Glutamatergic neuron (in vitro differentiated cells): ENCODE measurements at regions not wholly inside any gene's neighbourhood (a gene's known extent, or its start where the extent isn't known, plus 50 kb on each side); places are given as distances from the start of the nearest gene placed in this dataset.

Source experiments
- DNase-seq: peaks from one replicate; pipeline ENCODE4 v3.0.0; 2022
- H3K27ac Mint-ChIP-seq: one replicate; pipeline ENCODE4 v1.8.0; 2020; ENCODE audit warnings: mild to moderate bottlenecking, mixed read lengths, inconsistent platforms; ENCODE audit not compliant: unreplicated experiment
- H3K27me3 Mint-ChIP-seq: one replicate; pipeline ENCODE4 v1.8.0; 2020; ENCODE audit warnings: mild to moderate bottlenecking, moderate library complexity, mixed read lengths, inconsistent platforms; ENCODE audit not compliant: unreplicated experiment
- H3K36me3 Mint-ChIP-seq: one replicate; pipeline ENCODE4 v1.8.0; 2020; ENCODE audit warnings: mild to moderate bottlenecking, mixed read lengths, inconsistent platforms; ENCODE audit not compliant: unreplicated experiment
- H3K4me1 Mint-ChIP-seq: one replicate; pipeline ENCODE4 v1.8.0; 2020; ENCODE audit warnings: mild to moderate bottlenecking, low read depth, mixed read lengths, inconsistent platforms; ENCODE audit not compliant: unreplicated experiment
- H3K4me3 Mint-ChIP-seq: one replicate; pipeline ENCODE4 v1.8.0; 2020; ENCODE audit warnings: mild to moderate bottlenecking, mixed read lengths, inconsistent platforms; ENCODE audit not compliant: unreplicated experiment
- H3K9me3 Mint-ChIP-seq: one replicate; pipeline ENCODE4 v1.8.0; 2020; ENCODE audit warnings: mild to moderate bottlenecking, moderate library complexity, mixed read lengths, inconsistent platforms; ENCODE audit not compliant: unreplicated experiment
- TF ChIP-seq, protein P1 (sequence below): fragments of 200-600 bp; sonication (generic); IDR thresholded peaks from one replicate; pipeline ENCODE4 v1.5.0; 2021; ENCODE audit not compliant: partially characterized antibody, unreplicated experiment

DNA sequence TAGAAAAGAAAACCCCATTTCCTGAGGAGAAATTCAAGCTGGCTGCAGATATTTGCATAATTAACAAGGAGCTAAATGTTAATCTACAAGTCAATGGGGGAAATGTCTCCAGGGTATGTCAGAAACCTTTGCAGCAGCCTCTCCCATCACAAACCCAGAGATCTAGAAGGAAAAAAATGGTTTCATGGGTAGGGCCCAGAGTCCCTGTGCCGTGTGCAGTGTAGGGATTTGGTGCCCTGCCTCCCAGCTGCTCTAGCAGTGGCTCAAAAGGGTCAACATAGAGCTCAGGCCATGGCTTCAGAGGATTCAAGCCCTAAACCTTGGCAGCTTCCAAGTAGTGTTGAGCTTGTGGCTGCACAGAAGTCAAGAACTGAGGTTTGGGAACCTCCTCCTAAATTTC, 290.2 kb upstream of the TMEFF2 start:
- peaks cover 4% of the 10 kb centered on the region for H3K27me3 Mint-ChIP-seq
- TF ChIP-seq, protein P1, sequence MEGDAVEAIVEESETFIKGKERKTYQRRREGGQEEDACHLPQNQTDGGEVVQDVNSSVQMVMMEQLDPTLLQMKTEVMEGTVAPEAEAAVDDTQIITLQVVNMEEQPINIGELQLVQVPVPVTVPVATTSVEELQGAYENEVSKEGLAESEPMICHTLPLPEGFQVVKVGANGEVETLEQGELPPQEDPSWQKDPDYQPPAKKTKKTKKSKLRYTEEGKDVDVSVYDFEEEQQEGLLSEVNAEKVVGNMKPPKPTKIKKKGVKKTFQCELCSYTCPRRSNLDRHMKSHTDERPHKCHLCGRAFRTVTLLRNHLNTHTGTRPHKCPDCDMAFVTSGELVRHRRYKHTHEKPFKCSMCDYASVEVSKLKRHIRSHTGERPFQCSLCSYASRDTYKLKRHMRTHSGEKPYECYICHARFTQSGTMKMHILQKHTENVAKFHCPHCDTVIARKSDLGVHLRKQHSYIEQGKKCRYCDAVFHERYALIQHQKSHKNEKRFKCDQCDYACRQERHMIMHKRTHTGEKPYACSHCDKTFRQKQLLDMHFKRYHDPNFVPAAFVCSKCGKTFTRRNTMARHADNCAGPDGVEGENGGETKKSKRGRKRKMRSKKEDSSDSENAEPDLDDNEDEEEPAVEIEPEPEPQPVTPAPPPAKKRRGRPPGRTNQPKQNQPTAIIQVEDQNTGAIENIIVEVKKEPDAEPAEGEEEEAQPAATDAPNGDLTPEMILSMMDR: no peak
- no peak for DNase-seq
- no peak overlapping the region for H3K27ac Mint-ChIP-seq
- no peaks in the 10 kb centered on the region for H3K36me3 Mint-ChIP-seq
- no peaks in the 10 kb centered on the region for H3K4me1 Mint-ChIP-seq
- H3K4me3 Mint-ChIP-seq: no peak overlapping the region
- no peaks in the 10 kb centered on the region for H3K9me3 Mint-ChIP-seq

DNA sequence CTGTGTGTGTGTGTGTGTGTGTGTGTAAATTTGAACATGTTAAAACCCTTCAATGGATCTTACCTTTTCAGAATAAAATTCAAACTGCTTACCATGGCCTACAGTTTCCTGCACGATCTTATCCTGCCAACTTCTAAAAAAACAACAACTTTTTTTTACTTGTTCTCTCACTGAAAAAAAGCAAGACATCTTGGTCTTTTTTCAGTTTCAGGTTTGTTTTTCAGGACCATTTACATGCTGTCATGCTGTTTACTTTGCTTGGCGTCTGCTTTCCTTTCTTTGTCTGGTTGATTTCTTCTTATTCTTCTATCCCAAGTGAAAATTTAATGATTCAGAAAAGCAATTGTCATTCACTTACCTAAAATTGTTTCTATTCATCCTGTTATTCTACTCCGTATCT, 286.3 kb upstream of the TMEFF2 start:
- Mint-ChIP-seq H3K9me3 (no peaks in the 10 kb centered on the region), H3K4me3 (no peak overlapping the region), H3K27me3 (peaks cover 7% of the 10 kb centered on the region), H3K27ac (no peak overlapping the region), H3K4me1 (no peaks in the 10 kb centered on the region), H3K36me3 (no peaks in the 10 kb centered on the region)
- DNase-seq: no peak
- TF ChIP-seq, protein P1: no peak

DNA sequence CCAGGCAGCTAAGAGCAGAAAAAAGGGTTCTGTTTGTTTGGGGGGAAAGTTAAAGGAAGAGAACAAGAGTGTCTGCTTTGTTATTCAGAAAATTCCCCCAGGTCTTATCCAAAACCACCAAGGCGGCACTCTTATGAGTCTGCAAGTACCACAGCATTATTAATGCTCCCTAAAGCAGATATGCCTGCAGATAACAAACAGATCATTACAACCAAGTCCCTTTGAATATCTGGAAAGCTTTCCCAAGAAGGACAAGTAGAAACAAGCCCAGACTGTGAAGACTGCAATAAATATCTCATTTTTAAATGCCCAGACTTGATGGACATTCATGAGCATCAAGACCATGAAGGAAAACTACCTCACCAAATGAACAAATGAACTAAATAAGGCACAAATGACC, 278.6 kb upstream of the TMEFF2 start:
- DNase-seq: no peak
- Mint-ChIP-seq H3K27me3 (peaks cover 5% of the 10 kb centered on the region), H3K36me3 (peaks cover 4% of the 10 kb centered on the region), H3K27ac (no peak overlapping the region), H3K4me1 (no peaks in the 10 kb centered on the region), H3K4me3 (no peak overlapping the region), H3K9me3 (peaks cover 1% of the 10 kb centered on the region)
- TF ChIP-seq, protein P1: no peak

DNA sequence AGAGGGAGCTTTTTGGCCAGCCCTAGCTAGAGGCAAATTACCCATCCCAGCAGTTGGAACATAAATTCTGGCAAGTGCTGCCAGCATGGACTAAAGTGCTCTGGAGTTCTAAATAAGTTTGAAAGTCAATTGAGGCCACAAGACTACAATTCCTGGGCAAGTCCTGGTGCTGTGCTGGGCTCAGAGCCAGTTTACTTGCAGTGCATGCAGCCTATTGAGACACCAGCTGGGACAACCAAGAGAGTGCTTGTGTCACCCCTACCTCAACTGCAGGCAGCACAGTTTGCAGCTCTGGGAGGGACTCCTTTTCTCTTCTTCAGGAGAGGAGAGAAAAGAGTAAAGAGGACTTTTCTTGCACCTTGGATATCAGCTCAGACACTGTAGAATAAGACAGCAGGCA, 277.2 kb upstream of the TMEFF2 start:
- DNase-seq: no peak
- H3K9me3 Mint-ChIP-seq: peaks cover 1% of the 10 kb centered on the region
- H3K27me3 Mint-ChIP-seq: no peaks in the 10 kb centered on the region
- TF ChIP-seq, protein P1: no peak
- H3K36me3 Mint-ChIP-seq: peaks cover 4% of the 10 kb centered on the region
- no peak overlapping the region for H3K4me3 Mint-ChIP-seq
- no peak overlapping the region for H3K27ac Mint-ChIP-seq
- H3K4me1 Mint-ChIP-seq: no peaks in the 10 kb centered on the region

DNA sequence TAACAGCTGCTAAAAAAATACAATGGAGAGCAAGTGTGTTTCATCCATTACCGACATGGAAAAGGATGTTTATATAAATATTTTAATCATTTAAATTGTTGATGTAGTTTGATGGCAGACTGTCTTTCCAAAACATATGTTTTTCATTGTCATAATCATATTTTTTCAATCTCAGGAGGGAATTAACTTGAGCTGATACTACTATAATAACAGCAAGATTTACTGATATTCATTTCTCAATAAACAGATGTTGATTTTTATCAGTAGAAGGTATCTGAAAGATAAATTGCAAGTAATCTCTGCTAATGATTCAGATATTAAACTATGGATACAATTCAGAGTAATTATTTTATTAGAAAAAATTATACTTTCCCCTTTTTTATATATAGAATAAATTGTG, 274.9 kb upstream of the TMEFF2 start:
- H3K27me3 Mint-ChIP-seq: no peaks in the 10 kb centered on the region
- peaks cover 1% of the 10 kb centered on the region for H3K9me3 Mint-ChIP-seq
- no peaks in the 10 kb centered on the region for H3K4me1 Mint-ChIP-seq
- TF ChIP-seq, protein P1: no peak
- peaks cover 4% of the 10 kb centered on the region for H3K36me3 Mint-ChIP-seq
- no peak overlapping the region for H3K27ac Mint-ChIP-seq
- no peak overlapping the region for H3K4me3 Mint-ChIP-seq
- no peak for DNase-seq
